NCI-H2171 treated with DMSO at 0.1 percent for 48 hours (cell line): ENCODE measurements at regions not wholly inside any gene's neighbourhood (a gene's known extent, or its start where the extent isn't known, plus 50 kb on each side); places are given as distances from the start of the nearest gene placed in this dataset.

Experiments
- DNase-seq: peaks from one replicate; lab custom pipeline; 2025; lab: John Stamatoyannopoulos, UW

- DNase-seq, result no peak
These were observed 369.7 kb upstream of the ATP2B1 start for GRCh38 chr12:90078344-90078743.

GRCh38 chr12:90077756-90078155 is 369.1 kb upstream of the ATP2B1 start:
- DNase-seq, result no peak

- no peak for DNase-seq
These were observed 368.2 kb upstream of the ATP2B1 start for GRCh38 chr12:90076851-90077319.

- no peak for DNase-seq
These were observed 367.0 kb upstream of the ATP2B1 start for GRCh38 chr12:90075685-90076084.

GRCh38 chr12:90074086-90074485 is 365.4 kb upstream of the ATP2B1 start:
- DNase-seq, result no peak

GRCh38 chr12:90071996-90072395 is 363.4 kb upstream of the ATP2B1 start:
- DNase-seq, result no peak

- DNase-seq, result no peak
These were observed 361.1 kb upstream of the ATP2B1 start for GRCh38 chr12:90069711-90070110.

- DNase-seq, result no peak
These were observed 359.2 kb upstream of the ATP2B1 start for GRCh38 chr12:90067791-90068190.

GRCh38 chr12:90064852-90065801 is 356.5 kb upstream of the ATP2B1 start:
- peak; percentile 89 for DNase-seq

GRCh38 chr12:90062799-90063198 is 354.2 kb upstream of the ATP2B1 start:
- DNase-seq, result peak; percentile 18

GRCh38 chr12:90061809-90062208 is 353.2 kb upstream of the ATP2B1 start:
- DNase-seq, result no peak

- no peak for DNase-seq
These were observed 351.4 kb upstream of the ATP2B1 start for GRCh38 chr12:90060031-90060430.

- no peak for DNase-seq
These were observed 350.1 kb upstream of the ATP2B1 start for GRCh38 chr12:90058704-90059103.

- no peak for DNase-seq
These were observed 346.4 kb upstream of the ATP2B1 start for GRCh38 chr12:90055071-90055470.

- no peak for DNase-seq
These were observed 340.3 kb upstream of the ATP2B1 start for GRCh38 chr12:90048918-90049317.

- no peak for DNase-seq
These were observed 336.9 kb upstream of the ATP2B1 start for GRCh38 chr12:90045559-90045958.

- DNase-seq, result no peak
These were observed 335.4 kb upstream of the ATP2B1 start for GRCh38 chr12:90044069-90044468.

- DNase-seq, result no peak
These were observed 334.4 kb upstream of the ATP2B1 start for GRCh38 chr12:90042920-90043641.

GRCh38 chr12:90038289-90038688 is 329.7 kb upstream of the ATP2B1 start:
- DNase-seq, result no peak

GRCh38 chr12:90037740-90038139 is 329.1 kb upstream of the ATP2B1 start:
- no peak for DNase-seq

- no peak for DNase-seq
These were observed 328.0 kb upstream of the ATP2B1 start for GRCh38 chr12:90036637-90037036.

GRCh38 chr12:90030726-90031125 is 322.1 kb upstream of the ATP2B1 start:
- DNase-seq, result no peak

- DNase-seq, result no peak
These were observed 320.7 kb upstream of the ATP2B1 start for GRCh38 chr12:90029317-90029716.
